HUDEP-2 (cell line): ENCODE measurements at regions not wholly inside any gene's neighbourhood (a gene's known extent, or its start where the extent isn't known, plus 50 kb on each side); places are given as distances from the start of the nearest gene placed in this dataset.
A peak's percentile ranks its signal among the peaks of the same experiment; 100 is the strongest.

Experiments
- DNase-seq, 76 experiments: peaks; one replicate each; lab custom pipeline; 2025; ENCODE audit not compliant: unreplicated experiment in 76 of 76; lab: John Stamatoyannopoulos, UW

DNA sequence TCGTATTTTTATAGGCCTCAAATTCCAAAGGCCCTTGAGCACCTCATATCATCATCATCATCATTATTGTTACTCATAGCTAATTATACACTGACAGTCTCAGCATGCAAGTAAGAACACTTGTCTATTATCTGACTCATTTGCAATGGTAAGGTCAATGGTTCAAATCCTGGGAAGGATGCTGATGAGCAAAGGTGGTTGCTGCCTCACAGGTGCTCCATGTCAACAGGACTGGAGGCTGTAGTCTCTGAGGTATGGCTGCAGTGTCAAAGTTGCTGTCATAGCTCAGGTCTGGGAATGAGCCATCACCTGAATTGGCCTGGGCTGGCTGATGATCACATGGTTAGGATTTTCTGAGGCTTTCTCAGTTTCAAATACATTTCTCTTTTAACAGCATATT, 379.3 kb downstream of the BCL11A start:
- DNase-seq: no peak

DNA sequence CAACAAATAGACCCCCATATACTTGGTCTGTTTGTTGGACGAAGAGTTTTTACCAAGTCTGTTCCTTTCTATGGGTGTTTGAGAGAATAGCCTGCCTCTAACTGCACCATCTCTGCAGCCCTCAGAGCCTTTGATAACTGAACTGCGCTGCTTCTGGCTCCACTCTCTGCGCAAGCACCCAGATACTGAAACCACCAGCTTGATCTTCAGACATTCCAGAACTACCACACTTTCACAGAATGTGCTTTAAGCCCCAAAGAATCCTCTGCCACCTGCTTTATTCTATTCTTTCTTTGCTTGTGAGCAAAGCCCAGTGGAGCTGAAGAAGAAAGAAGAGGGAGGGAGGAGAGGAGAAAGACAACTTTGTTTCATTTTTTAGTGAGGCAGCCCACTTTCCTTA, 380.7 kb downstream of the BCL11A start:
- no peak for DNase-seq

DNA sequence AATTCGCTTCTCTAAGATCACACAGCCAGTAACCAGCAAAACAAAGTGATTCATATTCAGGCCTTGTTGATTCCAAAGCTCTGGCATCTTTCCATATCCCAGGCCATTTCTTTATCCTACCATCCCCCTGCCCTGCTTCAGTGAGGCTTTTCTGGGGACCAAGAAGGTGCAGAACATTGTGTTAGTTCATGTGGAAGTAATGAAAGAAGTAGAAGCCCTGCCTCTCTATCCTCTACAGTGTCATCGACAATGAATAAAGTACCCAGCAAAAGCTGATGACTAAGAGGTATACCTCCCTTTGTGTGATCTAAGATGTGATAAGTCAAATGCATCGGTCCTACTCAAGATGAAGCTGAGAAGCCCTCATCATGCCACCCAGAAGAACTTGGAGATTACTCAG, 383.2 kb downstream of the BCL11A start:
- DNase-seq: no peak

DNA sequence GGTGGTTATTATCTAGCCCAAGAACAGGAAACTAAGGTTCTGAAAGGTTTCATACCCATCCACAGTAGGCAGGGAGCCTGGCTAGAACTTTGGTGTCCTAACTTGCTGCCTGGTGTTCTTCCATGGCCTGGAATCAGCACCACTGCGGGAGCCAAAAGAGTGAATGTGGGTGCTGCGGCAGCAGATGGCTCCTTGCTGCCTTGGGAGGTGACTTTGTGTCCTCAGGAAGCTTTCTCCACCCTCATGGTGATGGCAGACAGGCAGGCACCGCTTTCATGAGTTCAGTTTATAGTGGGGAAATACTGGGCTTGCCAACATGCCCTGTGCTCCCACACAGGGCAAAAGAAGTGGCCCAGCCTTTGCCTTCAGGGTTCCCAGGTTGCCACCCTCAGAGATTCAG, 385.2 kb downstream of the BCL11A start:
- DNase-seq: no peak

DNA sequence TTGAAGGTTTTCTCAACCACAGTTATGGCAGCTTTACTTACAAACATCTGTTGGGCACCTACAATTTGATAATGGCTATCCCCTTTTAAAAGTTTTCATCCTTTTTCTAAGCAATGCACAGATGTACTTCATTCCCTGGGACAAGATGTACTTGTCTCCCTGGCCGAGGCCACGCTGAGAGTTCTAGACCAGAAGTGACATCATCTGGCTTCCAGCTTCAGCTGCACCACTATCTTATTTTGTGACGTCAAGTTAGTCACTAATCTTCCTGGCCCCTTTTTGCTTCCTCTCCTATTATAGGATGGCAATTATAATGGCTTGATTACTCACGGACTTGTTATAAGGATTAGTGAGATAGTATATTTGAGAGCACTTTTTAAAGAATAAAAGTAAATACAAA, 386.4 kb downstream of the BCL11A start:
- no peak for DNase-seq

DNA sequence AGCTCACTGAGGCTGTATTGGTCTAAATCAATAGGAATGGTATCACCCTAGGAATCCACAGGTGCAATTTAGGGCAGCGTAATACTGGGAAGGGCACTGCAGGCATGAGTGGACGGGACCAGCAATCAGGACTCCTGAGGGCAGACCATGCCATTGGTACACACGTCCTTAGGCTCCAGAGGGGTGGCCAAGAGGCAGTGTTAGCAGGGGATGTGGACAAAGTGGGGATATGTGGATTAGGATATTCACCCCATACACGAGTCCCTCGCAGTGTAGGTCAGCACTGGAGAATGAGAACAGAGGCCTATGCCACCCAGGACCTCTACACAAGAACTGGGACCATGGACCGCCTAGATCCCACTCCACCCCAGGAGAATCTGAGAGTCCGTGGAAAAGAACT, 389.8 kb downstream of the BCL11A start:
- DNase-seq: no peak

DNA sequence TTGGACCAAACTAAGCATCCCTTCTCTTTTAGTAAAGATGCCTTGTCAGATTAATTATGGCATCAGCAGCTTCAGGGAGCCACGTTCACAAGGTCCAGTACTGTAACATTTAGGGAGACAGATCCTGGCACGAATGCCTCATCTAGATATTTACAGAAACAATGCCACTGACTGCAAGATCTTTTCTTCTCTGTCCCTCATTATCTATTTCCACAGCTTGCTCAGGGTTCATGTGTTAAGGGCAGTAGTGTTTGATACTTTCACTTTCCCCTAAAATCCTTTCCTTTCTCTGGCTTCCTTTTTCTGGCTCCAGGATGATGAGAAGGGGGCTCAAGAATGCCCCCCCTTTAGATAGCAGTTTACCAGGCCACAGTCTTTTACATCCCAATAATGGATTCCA, 393.9 kb downstream of the BCL11A start:
- no peak for DNase-seq

DNA sequence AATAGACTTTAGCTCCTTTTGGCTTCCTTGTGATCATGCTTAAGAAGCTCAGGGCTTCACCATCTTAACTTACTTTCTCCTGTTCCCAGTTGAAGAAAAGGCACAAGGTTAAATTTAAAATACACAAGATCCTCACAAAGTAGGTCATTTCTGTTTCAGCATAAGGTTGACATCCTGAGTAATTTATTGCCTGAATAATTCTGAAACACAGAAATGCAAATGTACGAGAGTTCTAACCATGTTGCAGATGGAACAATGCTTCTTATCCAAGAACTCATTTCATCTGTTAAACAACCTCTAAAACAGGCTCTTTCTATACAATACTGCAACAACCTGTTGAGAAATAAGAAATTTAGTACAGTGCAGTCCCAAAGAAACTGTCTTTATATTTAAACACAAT, 395.2 kb downstream of the BCL11A start:
- DNase-seq: no peak

DNA sequence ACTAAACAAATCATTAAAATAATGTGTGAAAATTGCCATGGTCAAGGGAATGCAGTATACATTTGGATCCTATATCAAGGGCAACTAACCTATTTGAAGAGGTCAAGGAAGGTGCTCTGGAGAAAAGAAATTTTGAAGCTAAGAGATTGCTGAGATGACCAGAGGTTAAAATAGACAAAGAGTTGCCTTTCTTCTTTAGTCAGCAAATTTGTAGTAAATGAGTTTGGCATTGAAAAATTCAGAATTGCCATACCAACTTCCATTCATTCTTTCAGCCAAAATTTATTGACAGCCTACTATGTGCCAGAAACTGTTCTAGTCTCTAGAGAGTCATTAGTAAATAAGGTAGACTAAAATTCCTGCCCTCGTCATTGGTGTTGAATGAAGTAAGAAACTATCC, 396.2 kb downstream of the BCL11A start:
- no peak for DNase-seq

DNA sequence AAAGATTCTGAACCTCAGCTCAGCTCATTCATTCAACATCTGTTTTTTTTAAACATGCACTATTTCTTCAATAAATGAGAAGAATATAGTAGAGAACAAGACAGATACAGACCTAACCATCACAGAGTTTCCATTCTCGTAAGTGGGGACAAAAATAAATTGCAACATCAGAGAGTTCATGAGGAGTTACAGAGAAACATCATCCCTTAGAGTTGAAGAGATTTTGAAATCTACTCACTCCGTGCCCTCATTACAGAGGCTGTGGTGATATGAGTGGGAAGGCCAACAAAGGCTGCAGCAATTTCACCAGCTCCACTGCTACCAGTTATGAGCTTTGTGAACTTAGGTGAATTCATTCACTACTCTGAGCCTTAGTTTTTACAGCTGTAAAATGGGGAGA, 399.3 kb downstream of the BCL11A start:
- no peak for DNase-seq

DNA sequence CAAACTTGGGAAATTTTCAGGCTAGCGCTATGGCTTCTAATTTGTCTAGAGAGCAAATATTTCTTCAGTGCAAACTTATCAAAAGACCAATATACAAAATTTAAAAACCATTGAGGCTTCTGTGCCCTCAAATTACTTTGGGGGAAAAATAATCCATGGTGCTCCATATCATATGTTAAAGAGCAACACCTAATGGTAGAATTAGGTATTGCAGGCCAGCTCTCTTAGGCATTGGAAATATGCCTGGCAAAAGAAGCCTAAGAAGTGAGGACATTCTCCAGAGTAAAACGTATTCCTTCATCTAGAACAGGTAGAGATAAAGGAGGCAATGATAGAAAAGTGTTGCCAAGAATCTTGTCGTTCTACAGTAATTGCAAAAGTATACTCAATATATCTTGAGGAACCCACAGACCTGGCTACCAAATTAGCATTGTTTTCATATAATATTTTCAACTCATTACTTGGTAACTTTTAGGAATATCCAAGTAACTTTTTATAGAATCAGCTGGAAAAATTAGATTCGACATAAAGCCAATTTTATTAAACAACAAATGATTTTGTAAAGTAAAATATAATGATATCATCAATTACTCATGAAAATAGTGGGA, 401.1 kb downstream of the BCL11A start:
- peak in 20 of 76 experiments; percentile 2 to 48 (median 15) for DNase-seq

DNA sequence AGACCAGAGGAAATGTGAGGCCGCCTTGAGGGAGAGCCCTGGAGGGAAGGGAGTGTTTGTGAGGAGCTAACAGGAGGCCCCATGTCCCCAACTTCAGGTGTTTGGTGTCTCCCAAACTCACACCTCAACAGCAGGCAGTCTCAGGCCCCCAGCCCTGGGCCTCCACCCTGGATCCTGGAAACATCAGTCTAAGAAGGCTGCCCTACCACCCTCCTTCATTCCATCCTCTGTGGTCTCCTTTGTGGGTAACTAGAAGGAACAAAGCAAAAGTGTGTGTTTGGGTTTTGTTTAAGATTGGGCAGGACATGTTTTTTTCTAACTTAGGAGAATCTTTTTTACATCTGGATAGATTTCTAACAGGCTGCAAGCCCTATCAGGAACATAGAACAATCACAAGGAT, 404.3 kb downstream of the BCL11A start:
- no peak for DNase-seq

DNA sequence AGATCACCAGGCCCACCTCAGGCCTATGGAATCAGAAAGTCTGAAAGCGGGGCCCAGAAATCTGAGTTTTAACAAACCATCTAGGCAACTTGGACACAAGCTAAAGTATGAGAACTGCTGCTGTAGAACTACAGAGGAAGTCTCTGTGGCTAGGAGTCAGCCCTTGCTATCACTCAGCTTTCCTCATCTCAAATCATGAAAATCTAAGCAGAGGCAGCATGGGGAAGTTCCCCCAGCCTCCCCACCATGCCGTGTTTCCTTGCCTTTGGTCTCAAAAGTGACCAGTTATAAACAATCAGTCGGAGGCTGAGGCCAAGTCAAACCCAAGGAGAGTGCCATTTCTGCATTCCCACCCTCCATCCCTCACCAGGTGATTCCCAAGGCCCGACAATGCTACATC, 404.7 kb downstream of the BCL11A start:
- DNase-seq: no peak

DNA sequence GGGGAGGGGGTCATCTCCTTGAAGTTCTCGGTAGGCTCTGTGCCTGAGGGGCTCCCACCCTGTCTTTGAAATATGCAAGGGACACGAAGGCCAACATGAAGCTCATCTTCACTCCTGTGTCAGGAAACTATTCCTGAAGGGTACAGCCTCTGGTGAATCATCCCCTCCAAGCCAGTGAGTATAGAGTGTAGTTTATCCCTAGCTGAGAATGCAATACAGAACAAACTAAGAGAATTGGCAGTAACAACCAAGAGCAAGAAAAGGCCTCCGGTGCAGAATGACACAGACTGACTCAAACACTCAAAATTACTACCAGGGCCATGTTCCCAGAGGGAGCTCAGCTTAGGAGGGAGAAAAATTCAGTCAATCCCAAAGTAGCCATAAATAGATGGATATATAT, 413.3 kb downstream of the BCL11A start:
- DNase-seq: no peak

DNA sequence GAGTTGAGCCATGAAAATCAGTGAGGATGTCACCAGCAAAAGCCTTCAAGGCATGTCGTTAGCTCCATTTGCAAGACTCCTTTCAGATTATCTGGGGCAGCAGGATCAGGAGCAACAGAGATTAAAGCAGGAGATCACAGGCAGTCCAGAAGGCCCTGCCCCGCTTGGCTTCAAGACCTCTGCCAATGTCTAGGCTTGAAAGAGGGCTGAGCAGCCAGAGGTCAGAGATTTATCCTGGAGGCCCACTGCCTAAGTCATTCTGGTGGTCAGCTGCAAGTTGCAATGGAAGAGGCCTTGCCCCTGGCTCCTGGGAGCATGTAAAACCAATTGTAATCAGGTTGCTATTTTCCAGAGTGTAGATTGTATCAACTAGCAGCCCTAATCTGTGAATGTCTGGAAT, 416.5 kb downstream of the BCL11A start:
- no peak for DNase-seq

DNA sequence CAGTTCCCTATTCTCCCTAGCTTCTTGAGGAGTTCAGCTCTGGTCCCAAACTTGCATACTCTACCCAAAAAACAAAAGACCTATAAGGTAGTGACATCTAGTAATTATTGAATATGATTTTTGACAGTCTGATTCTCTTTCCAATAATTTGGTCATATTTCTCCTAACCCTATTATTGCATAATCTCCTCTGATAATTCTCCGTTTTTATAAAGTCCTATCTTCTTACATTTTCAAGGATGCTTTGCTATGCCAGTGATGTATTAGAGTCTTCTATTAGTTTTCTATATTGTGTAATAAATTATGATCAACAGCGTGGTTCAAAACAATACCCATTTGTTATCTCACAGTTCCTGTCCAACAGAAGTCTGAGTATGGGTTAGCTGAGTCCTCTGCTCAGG, 426.3 kb downstream of the BCL11A start:
- no peak for DNase-seq

DNA sequence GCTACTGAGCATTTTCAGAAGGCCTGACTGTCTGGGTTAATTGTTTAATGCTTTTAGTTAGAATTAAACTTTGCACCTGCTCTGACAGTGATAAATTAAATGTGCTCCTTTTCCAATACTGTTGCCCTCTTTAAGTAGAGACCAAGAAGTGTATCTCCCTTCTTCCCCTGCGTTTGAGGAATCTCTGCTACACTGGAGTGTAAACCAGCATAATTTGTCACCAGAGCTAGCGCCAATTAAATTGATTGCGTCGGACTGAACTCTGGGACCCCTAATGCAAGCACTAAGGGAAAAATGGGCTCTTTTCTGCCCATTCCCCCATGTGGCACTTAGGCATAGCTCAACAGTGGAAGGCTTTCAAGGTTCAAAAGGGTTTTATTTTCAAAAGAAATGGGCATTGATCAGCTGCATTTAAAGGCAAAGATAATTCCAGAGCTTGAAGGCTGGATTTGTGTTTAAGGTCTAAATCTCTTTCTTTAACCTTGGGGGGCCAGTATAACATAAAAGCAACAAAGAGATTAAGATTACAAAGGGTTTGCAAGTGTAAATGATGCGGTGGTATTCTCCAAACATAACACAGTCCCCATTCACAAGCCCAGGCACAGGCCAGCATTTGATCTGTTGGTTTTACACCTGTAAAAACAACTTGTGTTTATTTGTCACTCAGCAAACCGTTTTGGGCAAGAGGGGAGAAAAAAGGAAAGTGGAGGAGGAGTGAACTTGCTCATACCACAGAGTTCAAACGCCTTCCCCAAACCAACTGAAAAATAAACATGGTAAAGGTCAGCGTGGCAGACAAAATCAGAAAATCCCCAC, 427.6 kb downstream of the BCL11A start:
- no peak for DNase-seq

DNA sequence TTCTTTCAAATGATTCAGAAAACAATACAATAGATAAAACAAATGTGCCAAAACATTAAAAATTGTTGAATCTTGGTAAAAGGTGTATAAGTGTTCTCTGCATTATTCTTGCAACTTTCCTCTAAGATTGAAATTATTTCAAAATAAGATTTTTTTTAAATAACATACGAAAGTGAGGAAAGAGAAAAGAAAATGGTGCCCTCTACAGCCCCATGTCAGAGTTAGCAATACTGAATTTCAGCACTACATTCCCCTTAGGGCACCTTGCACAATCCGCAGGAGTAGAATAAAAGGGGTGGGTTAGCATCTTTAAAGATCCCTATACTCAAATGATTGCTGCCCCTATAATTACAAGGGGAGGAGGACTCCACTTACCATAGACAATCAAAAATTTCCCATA, 433.7 kb downstream of the BCL11A start:
- no peak for DNase-seq

DNA sequence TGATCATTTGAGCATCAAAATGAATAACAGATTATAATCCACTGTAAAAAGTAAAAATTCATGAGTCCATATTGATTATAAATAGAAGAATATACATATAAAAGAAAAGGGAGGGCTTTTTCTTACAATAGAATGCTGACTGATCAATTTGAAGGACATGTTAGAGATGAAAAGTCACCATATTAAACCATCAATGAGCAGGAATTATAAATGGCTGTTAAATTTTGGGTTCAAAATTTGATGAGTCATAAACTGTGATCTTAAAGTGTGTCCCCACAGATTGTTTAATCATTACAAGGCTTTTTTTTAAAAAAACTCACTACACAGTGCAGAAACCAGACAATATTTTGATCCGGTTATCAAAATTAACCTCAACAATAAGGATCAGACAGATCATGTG, 434.5 kb downstream of the BCL11A start:
- DNase-seq: no peak

DNA sequence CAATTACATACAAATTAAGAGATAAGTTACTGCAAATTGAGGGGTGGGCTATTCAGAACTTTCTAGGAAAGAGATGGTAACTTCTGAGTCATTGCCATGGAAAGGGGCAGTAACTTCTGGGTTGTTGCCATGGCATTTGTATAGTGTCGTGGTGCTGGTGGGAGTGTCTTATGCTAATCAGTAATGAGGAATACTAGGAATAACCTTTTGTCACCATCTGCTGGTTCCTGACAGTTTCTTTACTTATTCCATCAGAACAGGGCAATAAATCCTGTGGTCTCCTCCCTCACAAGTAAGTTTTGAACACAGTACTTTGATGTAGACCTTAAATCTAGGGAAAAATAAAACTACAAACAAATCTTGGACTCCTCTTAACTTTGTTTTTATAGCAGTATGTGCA, 435.4 kb downstream of the BCL11A start:
- DNase-seq: peak in 1 of 76 experiments; percentile 1

DNA sequence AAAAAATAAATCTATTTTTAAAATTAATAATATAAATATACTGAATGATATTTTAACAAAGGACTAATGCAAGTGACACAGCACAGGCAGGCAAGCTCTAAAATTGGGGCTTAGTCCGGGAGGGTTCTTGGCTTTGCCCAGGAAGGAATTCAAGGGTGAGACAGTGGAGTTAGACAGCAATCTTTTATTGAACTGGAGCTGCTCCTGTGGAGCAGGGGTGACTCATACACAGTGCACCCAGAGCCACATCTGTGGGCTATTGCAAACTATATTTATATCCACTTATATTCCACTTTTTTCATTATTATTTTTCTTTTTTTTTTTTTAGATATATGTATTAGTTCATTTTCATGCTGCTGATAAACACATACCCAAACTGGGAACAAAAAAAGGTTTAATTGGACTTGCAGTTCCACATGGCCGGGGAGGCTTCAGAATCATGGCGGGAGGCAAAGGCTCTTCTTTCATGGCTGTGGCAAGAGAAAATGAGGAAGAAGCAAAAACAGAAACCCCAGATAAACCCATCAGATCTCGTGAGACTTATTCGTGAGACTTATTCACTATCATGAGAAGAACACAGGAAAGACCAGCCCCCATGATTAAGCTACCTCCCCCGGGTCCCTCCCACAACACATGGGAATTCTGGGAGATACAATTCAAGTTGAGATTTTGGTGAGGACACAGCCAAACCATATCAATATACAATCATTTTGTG, 437.1 kb downstream of the BCL11A start:
- DNase-seq: no peak

DNA sequence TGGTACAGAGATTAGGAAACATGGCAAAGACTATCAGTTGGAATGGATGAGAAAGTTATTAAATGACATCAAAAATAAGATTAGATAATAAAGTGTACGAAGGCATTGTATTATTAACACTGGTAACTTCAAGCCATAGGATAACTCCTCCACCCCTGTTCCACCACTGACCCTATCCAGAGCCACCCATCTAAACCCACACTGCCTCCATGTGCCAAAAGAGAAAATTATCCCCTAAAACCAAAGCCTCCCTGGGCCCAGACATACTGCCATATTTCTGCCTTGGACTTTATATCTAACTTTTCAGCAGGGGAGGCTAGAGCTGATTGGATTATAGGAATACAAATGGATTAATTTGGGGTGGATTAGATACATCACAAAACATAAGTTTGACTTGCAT, 443.7 kb downstream of the BCL11A start:
- no peak for DNase-seq
